ENCODE measurements at regions not wholly inside any gene's neighbourhood (a gene's known extent, or its start where the extent isn't known, plus 50 kb on each side); places are given as distances from the start of the nearest gene placed in this dataset.

DNA sequence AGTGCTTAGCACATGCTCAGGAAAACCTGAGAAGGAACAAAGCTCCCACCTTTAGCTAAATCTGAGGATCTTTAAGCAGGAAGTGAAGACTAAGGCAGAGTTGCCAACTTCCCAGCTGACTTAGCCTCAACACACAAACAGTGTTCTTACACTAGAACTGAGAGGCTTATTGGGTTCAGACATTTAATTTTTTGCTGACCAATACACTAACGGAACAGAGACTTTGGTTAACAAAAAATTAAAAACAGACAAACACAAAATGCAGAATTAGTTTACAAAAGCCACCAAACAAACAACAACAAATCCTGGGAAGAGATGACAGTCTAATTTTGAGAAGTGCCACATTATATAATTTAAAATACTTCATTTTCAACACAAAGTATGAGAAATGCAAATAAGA is 1123.7 kb upstream of the ATXN7L3B start:
- Histone ChIP-seq H3K4me1 (ENCODE audit: control insufficient read depth, insufficient read depth, low read depth, low read length) (no peaks in the 10 kb centered on the region), H3K14ac (ENCODE audit: low read length in 2 of 2) (no peak overlapping the region), H2AK5ac (ENCODE audit: low read length, severe bottlenecking) (no peak overlapping the region), H4K8ac (ENCODE audit: low read length) (no peak overlapping the region), H2BK15ac (ENCODE audit: low read depth, poor library complexity, severe bottlenecking) (no peak overlapping the region), H3K4me3 (ENCODE audit: insufficient read depth in 1 of 2, low read depth in 1 of 2, low read length in 2 of 2) (no peak overlapping the region), H3K23ac (ENCODE audit: low read length in 2 of 2) (no peak overlapping the region), H3K27ac (ENCODE audit: low read length, poor library complexity, severe bottlenecking) (no peak overlapping the region), H3K9ac (ENCODE audit: low read length) (no peak overlapping the region), H3K27me3 (ENCODE audit: control insufficient read depth in 1 of 2, insufficient read depth in 1 of 2, low read length in 2 of 2) (no peaks in the 10 kb centered on the region), H3K4me2 (ENCODE audit: low read length, poor library complexity, severe bottlenecking) (no peak overlapping the region), H4K91ac (ENCODE audit: low read length) (no peak overlapping the region), H2AFZ (ENCODE audit: low read depth, low read length) (no peak overlapping the region), H2BK12ac (ENCODE audit: low read length in 2 of 2) (no peak overlapping the region), H3K9me3 (ENCODE audit: control insufficient read depth, low read length) (peaks cover 32% of the 10 kb centered on the region), H2BK120ac (ENCODE audit: low read depth, low read length) (no peak overlapping the region), H3K79me1 (replicated peaks; ENCODE audit: low read length, poor library complexity, severe bottlenecking) (no peaks in the 10 kb centered on the region), H3K4ac (ENCODE audit: low read depth in 1 of 2, low read length in 2 of 2) (no peak overlapping the region), H2BK5ac (ENCODE audit: low read depth, low read length, poor library complexity, severe bottlenecking) (no peak overlapping the region), H3K36me3 (ENCODE audit: control insufficient read depth in 1 of 2, insufficient read depth in 2 of 2, low read depth in 1 of 2, low read length in 2 of 2) (no peaks in the 10 kb centered on the region), H3K18ac (ENCODE audit: low read depth in 1 of 2, low read length in 2 of 2) (no peak overlapping the region)
- 0% methylated on average over 1 of the region's 1 CpG for WGBS
- DNase-seq = no peak

DNA sequence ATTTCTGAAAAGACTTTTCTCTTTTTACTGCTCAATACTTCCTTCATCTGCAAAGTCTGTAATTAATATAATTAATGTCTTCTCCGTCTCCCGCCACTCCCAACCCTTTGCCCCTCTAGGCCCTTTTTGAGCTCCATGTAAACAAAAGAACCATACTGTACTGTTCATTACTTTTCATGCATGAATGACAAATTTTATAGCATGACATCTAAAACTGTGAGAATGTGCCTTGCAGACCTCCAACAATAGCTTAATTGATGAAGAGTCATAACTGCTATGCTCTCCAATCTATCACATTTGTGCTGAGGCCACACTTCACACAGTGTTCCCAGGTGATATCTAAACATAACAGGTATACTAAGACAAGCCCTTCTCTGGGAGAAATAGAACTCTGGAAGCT is 1122.7 kb upstream of the ATXN7L3B start:
- Histone ChIP-seq H3K4me2 (ENCODE audit: low read length, poor library complexity, severe bottlenecking) (no peak overlapping the region), H2AFZ (ENCODE audit: low read depth, low read length) (no peak overlapping the region), H3K18ac (ENCODE audit: low read depth in 1 of 2, low read length in 2 of 2) (no peak overlapping the region), H3K23ac (ENCODE audit: low read length in 2 of 2) (no peak overlapping the region), H3K36me3 (ENCODE audit: control insufficient read depth in 1 of 2, insufficient read depth in 2 of 2, low read depth in 1 of 2, low read length in 2 of 2) (no peaks in the 10 kb centered on the region), H2BK12ac (ENCODE audit: low read length in 2 of 2) (no peak overlapping the region), H2BK5ac (ENCODE audit: low read depth, low read length, poor library complexity, severe bottlenecking) (no peak overlapping the region), H4K8ac (ENCODE audit: low read length) (no peak overlapping the region), H3K27me3 (ENCODE audit: control insufficient read depth in 1 of 2, insufficient read depth in 1 of 2, low read length in 2 of 2) (no peaks in the 10 kb centered on the region), H3K4ac (ENCODE audit: low read depth in 1 of 2, low read length in 2 of 2) (no peak overlapping the region), H3K9me3 (ENCODE audit: control insufficient read depth, low read length) (peaks cover 32% of the 10 kb centered on the region), H3K27ac (ENCODE audit: low read length, poor library complexity, severe bottlenecking) (no peak overlapping the region), H3K9ac (ENCODE audit: low read length) (no peak overlapping the region), H2BK120ac (ENCODE audit: low read depth, low read length) (no peak overlapping the region), H2BK15ac (ENCODE audit: low read depth, poor library complexity, severe bottlenecking) (no peak overlapping the region), H3K14ac (ENCODE audit: low read length in 2 of 2) (no peak overlapping the region), H3K4me3 (ENCODE audit: insufficient read depth in 1 of 2, low read depth in 1 of 2, low read length in 2 of 2) (no peak overlapping the region), H2AK5ac (ENCODE audit: low read length, severe bottlenecking) (no peak overlapping the region), H3K4me1 (ENCODE audit: control insufficient read depth, insufficient read depth, low read depth, low read length) (no peaks in the 10 kb centered on the region), H3K79me1 (replicated peaks; ENCODE audit: low read length, poor library complexity, severe bottlenecking) (no peaks in the 10 kb centered on the region), H4K91ac (ENCODE audit: low read length) (no peak overlapping the region)
- DNase-seq = no peak
- 87% methylated on average over 2 of the region's 2 CpGs for WGBS

DNA sequence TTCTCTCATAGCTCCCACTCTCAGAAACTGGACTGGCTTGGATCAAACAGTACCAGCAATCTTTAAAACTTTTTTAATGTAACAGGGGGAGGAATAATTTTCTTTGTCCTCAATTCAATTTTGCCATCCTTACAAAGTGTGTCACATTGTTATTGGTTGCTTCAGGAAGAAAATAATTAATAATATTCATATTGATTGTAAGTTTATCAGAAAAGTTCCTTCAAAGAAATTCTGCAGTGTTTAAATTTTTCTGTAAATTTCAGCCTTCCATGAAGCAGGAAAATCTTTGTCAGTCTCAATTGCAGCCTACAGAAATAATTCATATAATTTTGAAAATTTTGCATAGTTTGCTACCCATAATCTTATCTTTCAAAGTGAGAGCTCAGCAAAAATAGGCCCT is 1119.1 kb upstream of the ATXN7L3B start:
- Histone ChIP-seq H3K18ac (ENCODE audit: low read depth in 1 of 2, low read length in 2 of 2) (no peak overlapping the region), H3K4ac (ENCODE audit: low read depth in 1 of 2, low read length in 2 of 2) (no peak overlapping the region), H4K91ac (ENCODE audit: low read length) (no peak overlapping the region), H3K14ac (ENCODE audit: low read length in 2 of 2) (no peak overlapping the region), H2BK12ac (ENCODE audit: low read length in 2 of 2) (no peak overlapping the region), H3K9ac (ENCODE audit: low read length) (no peak overlapping the region), H2AK5ac (ENCODE audit: low read length, severe bottlenecking) (no peak overlapping the region), H3K79me1 (replicated peaks; ENCODE audit: low read length, poor library complexity, severe bottlenecking) (no peaks in the 10 kb centered on the region), H4K8ac (ENCODE audit: low read length) (no peak overlapping the region), H2BK15ac (ENCODE audit: low read depth, poor library complexity, severe bottlenecking) (no peak overlapping the region), H3K4me1 (ENCODE audit: control insufficient read depth, insufficient read depth, low read depth, low read length) (no peaks in the 10 kb centered on the region), H2AFZ (ENCODE audit: low read depth, low read length) (no peak overlapping the region), H3K36me3 (ENCODE audit: control insufficient read depth in 1 of 2, insufficient read depth in 2 of 2, low read depth in 1 of 2, low read length in 2 of 2) (no peaks in the 10 kb centered on the region), H3K23ac (ENCODE audit: low read length in 2 of 2) (no peak overlapping the region), H3K27ac (ENCODE audit: low read length, poor library complexity, severe bottlenecking) (no peak overlapping the region), H3K4me3 (ENCODE audit: insufficient read depth in 1 of 2, low read depth in 1 of 2, low read length in 2 of 2) (no peak overlapping the region), H3K9me3 (ENCODE audit: control insufficient read depth, low read length) (peaks cover 23% of the 10 kb centered on the region), H2BK5ac (ENCODE audit: low read depth, low read length, poor library complexity, severe bottlenecking) (no peak overlapping the region), H3K4me2 (ENCODE audit: low read length, poor library complexity, severe bottlenecking) (no peak overlapping the region), H3K27me3 (ENCODE audit: control insufficient read depth in 1 of 2, insufficient read depth in 1 of 2, low read length in 2 of 2) (no peaks in the 10 kb centered on the region), H2BK120ac (ENCODE audit: low read depth, low read length) (no peak overlapping the region)
- DNase-seq = no peak

DNA sequence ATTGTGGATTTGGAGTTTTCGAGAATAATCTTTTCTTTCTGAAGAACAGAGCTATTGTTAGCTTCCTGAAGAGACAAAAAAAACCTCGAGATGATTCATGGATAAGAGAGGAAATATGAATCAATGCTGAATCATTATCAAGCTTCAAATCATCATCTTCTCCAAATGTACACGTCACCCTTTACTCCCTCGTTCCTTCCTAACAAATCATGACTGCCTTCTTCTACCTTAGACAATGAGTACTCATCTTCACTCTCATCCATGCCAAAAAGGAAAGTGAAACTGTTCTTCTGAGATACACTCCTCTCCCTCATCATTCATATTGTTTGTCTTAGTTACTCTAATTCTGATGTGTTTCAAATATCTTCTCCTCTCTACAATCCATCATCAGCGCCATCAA is 1115.8 kb upstream of the ATXN7L3B start:
- no peak overlapping the region for H2BK120ac ChIP-seq (ENCODE audit: low read depth, low read length)
- no peak overlapping the region for H4K8ac ChIP-seq (ENCODE audit: low read length)
- H2BK15ac ChIP-seq (ENCODE audit: low read depth, poor library complexity, severe bottlenecking) = no peak overlapping the region
- H3K4me1 ChIP-seq (ENCODE audit: control insufficient read depth, insufficient read depth, low read depth, low read length) = no peaks in the 10 kb centered on the region
- H4K91ac ChIP-seq (ENCODE audit: low read length) = no peak overlapping the region
- peaks cover 9% of the 10 kb centered on the region for H3K9me3 ChIP-seq (ENCODE audit: control insufficient read depth, low read length)
- no peak overlapping the region for H3K23ac ChIP-seq (ENCODE audit: low read length in 2 of 2)
- no peak overlapping the region for H3K4ac ChIP-seq (ENCODE audit: low read depth in 1 of 2, low read length in 2 of 2)
- H3K14ac ChIP-seq (ENCODE audit: low read length in 2 of 2) = no peak overlapping the region
- H3K79me1 ChIP-seq (replicated peaks; ENCODE audit: low read length, poor library complexity, severe bottlenecking) = no peaks in the 10 kb centered on the region
- H3K18ac ChIP-seq (ENCODE audit: low read depth in 1 of 2, low read length in 2 of 2) = no peak overlapping the region
- peak; percentile 46 for DNase-seq
- no peak overlapping the region for H3K27ac ChIP-seq (ENCODE audit: low read length, poor library complexity, severe bottlenecking)
- no peak overlapping the region for H2AFZ ChIP-seq (ENCODE audit: low read depth, low read length)
- no peak overlapping the region for H2AK5ac ChIP-seq (ENCODE audit: low read length, severe bottlenecking)
- no peak overlapping the region for H2BK12ac ChIP-seq (ENCODE audit: low read length in 2 of 2)
- 61% methylated on average over 4 of the region's 5 CpGs for WGBS
- no peak overlapping the region for H3K9ac ChIP-seq (ENCODE audit: low read length)
- peak overlapping the region in 1 of 2 experiments; percentile 15 for H3K4me3 ChIP-seq (ENCODE audit: insufficient read depth in 1 of 2, low read depth in 1 of 2, low read length in 2 of 2)
- H3K4me2 ChIP-seq (ENCODE audit: low read length, poor library complexity, severe bottlenecking) = no peak overlapping the region
- no peaks in the 10 kb centered on the region for H3K36me3 ChIP-seq (ENCODE audit: control insufficient read depth in 1 of 2, insufficient read depth in 2 of 2, low read depth in 1 of 2, low read length in 2 of 2)
- no peak overlapping the region for H2BK5ac ChIP-seq (ENCODE audit: low read depth, low read length, poor library complexity, severe bottlenecking)
- H3K27me3 ChIP-seq (ENCODE audit: control insufficient read depth in 1 of 2, insufficient read depth in 1 of 2, low read length in 2 of 2) = no peaks in the 10 kb centered on the region

All from mesenchymal stem cell (in vitro differentiated cells and primary cell).